Activated T-cell treated with anti-CD3 and anti-CD28 coated beads, Interleukin-2, amount 50 U/mL, for 72 hours (primary cell): ENCODE measurements at regions not wholly inside any gene's neighbourhood (a gene's known extent, or its start where the extent isn't known, plus 50 kb on each side); places are given as distances from the start of the nearest gene placed in this dataset.

Experiments used
- ATAC-seq, 2 donors: fragments of 150-1000 bp; cut with Tn5 transposase; replicated peaks in 1 of 2; 2 replicates each; pipeline ENCODE4 v1.10.0; 2021; ENCODE audit warnings: moderate library complexity in 2 of 2, mild to moderate bottlenecking in 1 of 2
- DNase-seq, 2 donors: peaks; one replicate each; pipeline ENCODE4 v3.0.0; 2021 to 2022; ENCODE audit warnings: mixed read lengths in 1 of 2
- H3K27ac Mint-ChIP-seq: one replicate; pipeline ENCODE4 v1.8.0; 2022; ENCODE audit warnings: mild to moderate bottlenecking, moderate library complexity, mixed read lengths
- H3K27me3 Mint-ChIP-seq: one replicate; pipeline ENCODE4 v1.8.0; 2022; ENCODE audit warnings: low read depth, mixed read lengths
- H3K36me3 Mint-ChIP-seq, 2 donors: one replicate each; pipeline ENCODE4 v1.8.0; 2022; ENCODE audit warnings: mixed read lengths in 2 of 2, mild to moderate bottlenecking in 1 of 2; ENCODE audit not compliant: insufficient read depth in 2 of 2
- H3K4me1 Mint-ChIP-seq: one replicate; pipeline ENCODE4 v1.8.0; 2022; ENCODE audit warnings: low read depth, mixed read lengths
- H3K4me3 Mint-ChIP-seq, 2 donors: one replicate each; pipeline ENCODE4 v1.8.0; 2022; ENCODE audit warnings: mild to moderate bottlenecking in 2 of 2, mixed read lengths in 2 of 2, moderate library complexity in 2 of 2
- H3K9me3 Mint-ChIP-seq, 2 donors: one replicate each; pipeline ENCODE4 v1.8.0; 2022; ENCODE audit warnings: mixed read lengths in 2 of 2

DNA sequence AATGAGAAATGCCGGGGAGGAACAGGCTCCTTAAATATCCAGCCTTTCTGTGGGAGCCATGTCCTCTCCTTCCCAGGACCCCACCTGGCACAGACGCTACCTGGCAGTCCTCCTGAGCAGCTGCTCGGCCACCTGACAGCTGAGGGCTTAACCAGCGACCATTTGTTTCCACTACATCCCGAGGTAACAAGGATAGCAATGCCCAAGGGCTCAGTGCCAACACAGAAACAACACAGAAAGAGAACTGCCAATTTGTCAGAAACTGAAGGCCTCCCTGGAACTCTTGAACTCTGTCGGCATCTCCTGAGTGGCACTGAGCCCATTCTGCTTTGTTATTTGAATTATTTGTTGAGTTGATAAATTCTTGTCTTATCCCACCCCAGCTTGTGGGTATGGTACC, 122.2 kb upstream of the ARHGAP28 start:
- no peak for DNase-seq
- no peaks in the 10 kb centered on the region for H3K27me3 Mint-ChIP-seq
- H3K36me3 Mint-ChIP-seq, result peaks cover 0 to 1% of the 10 kb centered on the region in 2 donors
- no peaks in the 10 kb centered on the region for H3K4me1 Mint-ChIP-seq
- no peak overlapping the region for H3K4me3 Mint-ChIP-seq
- H3K9me3 Mint-ChIP-seq, result peaks cover 2 to 4% of the 10 kb centered on the region in 2 donors
- no peak overlapping the region for H3K27ac Mint-ChIP-seq
- ATAC-seq, result no peak

DNA sequence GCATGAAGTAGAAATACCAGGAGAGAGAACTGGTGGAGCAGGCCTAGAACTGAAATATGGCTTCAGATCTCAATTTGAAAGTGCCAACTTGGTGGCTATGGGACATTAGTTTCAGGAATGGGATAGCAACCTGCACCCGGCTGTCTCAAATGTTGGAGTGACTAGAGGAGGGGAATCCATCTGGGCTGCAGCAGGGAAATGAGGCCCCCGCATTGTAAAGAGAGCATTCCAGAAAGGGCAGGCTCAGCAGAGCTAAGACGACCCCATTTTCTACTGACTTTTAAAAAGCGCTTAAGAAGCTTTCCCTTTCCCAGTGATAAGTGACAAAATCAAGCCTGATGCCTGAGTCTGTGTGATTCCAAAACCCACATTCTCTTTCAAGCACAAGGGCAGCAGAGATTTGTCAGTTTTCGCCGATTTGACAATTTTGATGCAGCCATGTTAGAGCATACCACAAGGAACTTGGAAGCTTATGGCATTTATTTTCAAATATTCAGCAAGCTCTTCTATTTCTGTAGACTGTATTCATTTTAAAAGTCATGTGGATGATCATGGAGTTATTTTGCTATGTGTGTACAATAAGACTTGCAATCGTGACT, 119.8 kb upstream of the ARHGAP28 start:
- H3K4me3 Mint-ChIP-seq, result no peak overlapping the region

DNA sequence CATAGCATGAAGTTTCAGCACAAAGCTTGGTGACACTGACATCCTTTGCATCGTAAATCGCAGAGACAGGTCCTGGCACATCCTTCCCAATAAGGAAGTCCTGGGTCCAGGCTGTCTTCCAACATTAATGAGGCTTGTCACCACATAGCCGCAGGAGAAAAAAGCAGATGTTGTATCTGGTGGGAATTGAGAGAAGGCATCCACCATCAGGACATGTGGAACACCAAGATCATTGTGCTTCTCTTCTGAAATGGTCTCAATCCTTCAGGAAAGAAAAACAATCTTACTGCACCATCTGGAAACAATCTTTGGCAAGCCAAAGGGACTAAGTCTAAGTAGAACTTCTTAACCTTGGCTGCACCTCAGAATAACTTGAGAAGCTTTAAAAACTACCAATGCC, 119.0 kb upstream of the ARHGAP28 start:
- Mint-ChIP-seq H3K27me3 (no peaks in the 10 kb centered on the region), H3K36me3 (peaks cover 0 to 3% of the 10 kb centered on the region in 2 donors), H3K4me1 (no peaks in the 10 kb centered on the region), H3K4me3 (no peak overlapping the region), H3K9me3 (peaks cover 4 to 8% of the 10 kb centered on the region in 2 donors), H3K27ac (no peak overlapping the region)
- DNase-seq (no peak), ATAC-seq (no peak)

More for the DNA sequence above, 119.8 kb upstream of the ARHGAP28 start:
- Mint-ChIP-seq H3K27me3 (no peaks in the 10 kb centered on the region), H3K27ac (no peak overlapping the region), H3K36me3 (peaks cover 0 to 1% of the 10 kb centered on the region in 2 donors), H3K4me1 (no peaks in the 10 kb centered on the region), H3K9me3 (peaks cover 4 to 8% of the 10 kb centered on the region in 2 donors)
- no peak for ATAC-seq
- no peak for DNase-seq

DNA sequence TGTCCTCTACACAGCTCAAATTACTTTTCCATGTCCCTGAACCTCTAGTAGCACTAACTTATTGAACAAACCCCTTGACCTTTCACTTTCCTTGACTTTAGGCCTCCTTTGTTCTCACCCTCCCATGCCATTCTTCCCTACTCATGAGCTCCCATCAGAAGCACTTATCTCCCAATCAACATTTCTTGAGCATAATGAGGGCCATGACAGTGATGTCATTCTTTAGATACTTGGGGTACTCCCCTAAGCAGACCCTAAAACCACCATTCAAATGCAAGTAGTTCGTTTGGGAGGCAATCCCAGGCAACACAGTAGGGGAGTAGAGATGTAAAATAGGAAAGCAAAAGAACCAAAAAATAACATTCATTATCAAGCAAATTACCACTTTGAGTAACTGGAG, 115.9 kb upstream of the ARHGAP28 start:
- H3K27ac Mint-ChIP-seq, result no peak overlapping the region
- no peak overlapping the region for H3K4me3 Mint-ChIP-seq
- H3K4me1 Mint-ChIP-seq, result no peaks in the 10 kb centered on the region
- ATAC-seq, result no peak
- peaks cover 0 to 3% of the 10 kb centered on the region in 2 donors for H3K36me3 Mint-ChIP-seq
- no peaks in the 10 kb centered on the region for H3K27me3 Mint-ChIP-seq
- DNase-seq, result no peak
- peaks cover 7 to 11% of the 10 kb centered on the region in 2 donors for H3K9me3 Mint-ChIP-seq

DNA sequence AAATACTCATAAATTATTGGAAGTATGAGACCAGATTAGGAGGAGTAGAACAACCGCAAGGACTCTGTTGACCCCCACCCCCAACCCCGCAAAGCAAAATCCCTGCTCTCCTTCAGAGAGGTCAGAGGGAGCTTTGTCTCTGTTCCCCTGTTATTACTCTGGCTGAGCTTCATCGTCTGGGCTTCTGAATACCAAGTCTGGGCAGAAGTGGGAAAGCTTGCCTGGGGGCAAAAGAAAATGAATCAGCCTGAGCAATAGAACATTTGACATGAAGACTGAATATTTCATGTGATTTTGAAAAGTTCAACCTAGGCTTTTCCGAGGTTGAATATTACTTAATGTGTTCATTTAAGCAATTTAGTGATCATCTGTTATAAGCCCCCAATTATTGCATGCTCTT, 114.6 kb upstream of the ARHGAP28 start:
- H3K9me3 Mint-ChIP-seq, result peaks cover 7 to 15% of the 10 kb centered on the region in 2 donors

DNA sequence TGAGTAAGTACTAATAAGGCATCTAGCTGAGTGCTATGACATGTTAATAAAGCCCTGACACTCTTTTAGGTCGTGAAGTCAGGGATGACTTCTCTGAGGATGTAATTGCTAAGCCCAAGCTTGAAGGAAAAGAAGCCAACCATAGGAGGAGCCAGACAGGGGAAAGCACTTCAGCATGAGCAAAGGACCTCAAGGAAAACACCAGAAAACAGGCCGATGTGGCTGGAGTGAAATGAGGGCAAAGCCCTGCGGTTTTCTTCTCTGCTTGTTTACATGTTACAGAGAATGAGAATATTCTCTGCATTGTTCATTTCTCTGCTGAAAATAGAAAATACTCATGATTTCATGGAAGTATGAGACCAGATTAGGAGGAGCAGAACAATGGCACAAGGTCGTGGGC, 112.5 kb upstream of the ARHGAP28 start:
- no peak overlapping the region for H3K4me3 Mint-ChIP-seq
- H3K9me3 Mint-ChIP-seq, result peaks cover 7 to 14% of the 10 kb centered on the region in 2 donors
- DNase-seq, result no peak
- ATAC-seq, result no peak
- no peak overlapping the region for H3K27ac Mint-ChIP-seq
- peaks cover 0 to 3% of the 10 kb centered on the region in 2 donors for H3K36me3 Mint-ChIP-seq
- no peaks in the 10 kb centered on the region for H3K4me1 Mint-ChIP-seq
- H3K27me3 Mint-ChIP-seq, result no peaks in the 10 kb centered on the region

More for the DNA sequence above, 114.6 kb upstream of the ARHGAP28 start:
- Mint-ChIP-seq H3K27me3 (no peaks in the 10 kb centered on the region), H3K27ac (no peak overlapping the region), H3K4me3 (no peak overlapping the region), H3K4me1 (no peaks in the 10 kb centered on the region), H3K36me3 (peaks cover 0 to 4% of the 10 kb centered on the region in 2 donors)
- no peak for ATAC-seq
- DNase-seq, result no peak

DNA sequence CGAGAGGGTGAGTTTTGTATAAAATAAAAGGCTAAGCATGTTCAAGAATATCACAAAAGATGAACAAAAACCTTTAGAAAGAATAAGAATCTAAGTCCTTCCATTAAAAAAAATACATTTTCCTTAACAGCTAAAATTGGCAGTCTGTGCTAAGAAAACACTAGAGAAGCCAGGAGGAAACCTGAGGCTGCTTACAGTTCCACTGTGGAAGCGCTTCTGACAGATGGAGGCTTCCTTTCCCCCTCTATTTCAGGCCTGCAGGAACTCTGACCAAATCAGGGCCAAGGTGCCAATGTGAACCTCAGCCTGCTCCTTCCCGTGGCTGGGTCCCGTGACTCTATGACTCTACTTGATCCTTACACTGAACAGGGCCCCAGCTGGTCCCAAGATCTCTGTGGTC, 108.1 kb upstream of the ARHGAP28 start:
- no peak for DNase-seq
- Mint-ChIP-seq H3K36me3 (peaks cover 0 to 2% of the 10 kb centered on the region in 2 donors), H3K4me3 (no peak overlapping the region), H3K9me3 (peaks cover 2 to 8% of the 10 kb centered on the region in 2 donors), H3K4me1 (no peaks in the 10 kb centered on the region), H3K27me3 (no peaks in the 10 kb centered on the region), H3K27ac (no peak overlapping the region)
- no peak for ATAC-seq

DNA sequence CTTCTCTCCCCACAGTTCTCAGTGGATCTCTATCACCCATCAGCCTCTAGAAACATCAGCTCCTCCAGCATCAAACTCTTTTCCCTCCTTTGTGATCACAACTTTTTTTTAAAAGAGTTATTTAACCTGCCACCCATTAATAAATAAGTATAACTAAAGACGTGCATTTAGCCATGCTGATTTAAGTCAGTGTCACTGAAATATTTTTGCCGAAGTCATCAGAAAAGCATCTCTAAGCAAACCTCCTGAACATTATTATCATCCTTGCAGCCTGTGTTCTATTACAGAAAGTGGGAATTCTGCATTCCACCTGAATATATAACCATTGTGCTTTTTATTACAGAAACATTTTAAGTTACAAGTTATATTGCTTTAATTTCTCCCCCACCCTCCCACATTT, 106.2 kb upstream of the ARHGAP28 start:
- H3K4me3 Mint-ChIP-seq, result no peak overlapping the region
- H3K27me3 Mint-ChIP-seq, result no peaks in the 10 kb centered on the region
- H3K27ac Mint-ChIP-seq, result no peak overlapping the region
- H3K9me3 Mint-ChIP-seq, result peaks cover 2 to 6% of the 10 kb centered on the region in 2 donors
- DNase-seq, result no peak
- H3K4me1 Mint-ChIP-seq, result no peaks in the 10 kb centered on the region
- peaks cover 0 to 2% of the 10 kb centered on the region in 2 donors for H3K36me3 Mint-ChIP-seq
- no peak for ATAC-seq

DNA sequence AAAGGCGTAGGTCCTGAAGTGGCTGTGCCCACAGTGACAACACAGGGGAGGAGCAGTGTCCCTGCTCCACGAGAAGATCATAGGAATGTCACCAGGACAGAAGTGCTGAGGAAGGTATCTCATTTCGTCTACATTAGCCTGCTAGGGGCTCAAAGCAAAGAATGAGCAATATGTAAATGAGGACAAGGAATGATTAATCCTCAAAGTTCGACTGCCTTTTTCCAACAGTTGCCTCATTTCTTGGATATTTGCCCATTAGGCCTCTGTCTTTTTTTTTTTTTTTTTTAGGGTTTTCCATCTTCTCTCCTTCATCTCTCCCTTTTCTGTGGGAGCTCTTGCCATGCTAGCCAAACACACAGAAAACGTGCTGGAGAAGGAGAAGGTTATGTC, 105.2 kb upstream of the ARHGAP28 start:
- H3K27ac Mint-ChIP-seq, result no peak overlapping the region
- H3K4me3 Mint-ChIP-seq, result no peak overlapping the region
- DNase-seq (no peak), ATAC-seq (no peak)
- no peaks in the 10 kb centered on the region for H3K36me3 Mint-ChIP-seq
- H3K4me1 Mint-ChIP-seq, result no peaks in the 10 kb centered on the region
- no peaks in the 10 kb centered on the region for H3K27me3 Mint-ChIP-seq
- H3K9me3 Mint-ChIP-seq, result peaks cover 1 to 2% of the 10 kb centered on the region in 2 donors

DNA sequence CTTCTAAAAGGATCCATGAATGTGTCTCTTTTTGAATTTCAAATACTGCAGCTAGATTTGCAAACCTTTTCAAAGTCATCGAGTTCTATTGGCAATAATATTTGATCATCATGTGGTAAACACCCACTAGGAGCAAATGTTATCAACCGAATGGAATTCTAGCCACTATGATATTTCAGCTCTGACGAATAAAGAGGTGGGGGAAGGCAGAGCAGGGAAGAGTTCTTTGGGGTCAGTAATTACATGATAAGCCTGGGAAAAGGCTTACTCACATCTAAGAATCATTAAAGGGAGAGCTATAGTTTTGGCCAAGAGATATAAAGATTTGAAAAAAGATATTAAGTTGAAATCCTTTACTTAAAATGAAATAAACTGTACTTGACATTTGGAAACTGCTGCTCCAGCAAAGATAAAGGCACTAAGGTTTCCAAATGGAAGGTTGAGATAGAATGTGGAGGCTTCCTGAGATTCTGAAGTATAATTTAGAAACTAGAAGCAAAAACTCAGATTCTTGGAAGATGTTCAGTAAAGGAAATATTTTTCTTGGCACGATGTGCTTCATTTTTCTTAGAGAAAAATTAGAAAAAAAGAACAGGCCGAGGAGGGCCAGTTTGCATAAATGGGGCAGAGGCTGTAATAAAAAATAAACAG, 104.7 kb upstream of the ARHGAP28 start:
- ATAC-seq, result no peak
- H3K27me3 Mint-ChIP-seq, result no peaks in the 10 kb centered on the region
- H3K36me3 Mint-ChIP-seq, result no peaks in the 10 kb centered on the region
- DNase-seq, result no peak
- H3K27ac Mint-ChIP-seq, result no peak overlapping the region
- peaks cover 0 to 1% of the 10 kb centered on the region in 2 donors for H3K9me3 Mint-ChIP-seq
- no peak overlapping the region for H3K4me3 Mint-ChIP-seq
- no peaks in the 10 kb centered on the region for H3K4me1 Mint-ChIP-seq

DNA sequence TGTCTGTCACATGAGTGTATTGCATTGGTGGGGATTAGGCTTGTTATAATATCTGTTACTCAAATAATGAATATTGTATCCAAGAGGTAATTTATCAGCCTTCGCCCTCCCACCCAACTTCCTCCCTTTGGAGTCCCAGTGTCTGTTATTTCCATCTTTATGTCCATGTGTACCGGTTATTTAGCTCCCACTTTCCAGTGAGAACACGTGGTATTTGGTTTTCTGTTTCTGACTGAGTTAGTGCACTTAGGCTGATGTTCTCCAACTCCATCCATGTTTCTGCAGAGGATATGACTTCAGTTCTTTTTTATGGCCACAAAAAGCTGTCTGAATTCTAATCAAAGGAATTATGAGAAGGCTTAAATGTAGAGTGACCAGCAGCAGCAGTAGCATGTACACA, 104.0 kb upstream of the ARHGAP28 start:
- ATAC-seq, result no peak

DNA sequence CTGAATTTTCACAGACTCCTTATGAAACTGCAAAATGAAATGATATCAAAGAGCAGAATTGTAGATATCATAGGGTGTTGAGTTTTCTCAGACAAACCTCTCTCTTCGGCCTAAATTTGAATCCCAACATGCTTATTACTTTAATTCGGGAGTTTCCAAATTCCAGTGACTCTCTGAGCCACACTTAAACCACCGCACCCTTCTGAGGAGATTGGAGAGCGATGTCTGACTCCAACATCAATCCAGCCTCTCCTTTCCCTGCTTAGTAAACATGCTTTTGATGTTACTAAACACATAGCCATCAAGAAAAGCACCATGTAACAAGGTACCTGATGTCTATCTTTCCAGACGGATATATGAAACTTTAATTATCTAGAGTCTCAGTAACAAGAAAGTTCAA, 103.1 kb upstream of the ARHGAP28 start:
- Mint-ChIP-seq H3K4me1 (no peaks in the 10 kb centered on the region), H3K9me3 (peaks cover 0 to 1% of the 10 kb centered on the region in 2 donors), H3K36me3 (no peaks in the 10 kb centered on the region), H3K4me3 (no peak overlapping the region), H3K27me3 (no peaks in the 10 kb centered on the region), H3K27ac (no peak overlapping the region)
- no peak for DNase-seq
- no peak for ATAC-seq

More for the DNA sequence above, 104.0 kb upstream of the ARHGAP28 start:
- Mint-ChIP-seq H3K27me3 (no peaks in the 10 kb centered on the region), H3K4me1 (no peaks in the 10 kb centered on the region), H3K36me3 (no peaks in the 10 kb centered on the region), H3K27ac (no peak overlapping the region), H3K9me3 (peaks cover 0 to 1% of the 10 kb centered on the region in 2 donors), H3K4me3 (no peak overlapping the region)
- no peak for DNase-seq

DNA sequence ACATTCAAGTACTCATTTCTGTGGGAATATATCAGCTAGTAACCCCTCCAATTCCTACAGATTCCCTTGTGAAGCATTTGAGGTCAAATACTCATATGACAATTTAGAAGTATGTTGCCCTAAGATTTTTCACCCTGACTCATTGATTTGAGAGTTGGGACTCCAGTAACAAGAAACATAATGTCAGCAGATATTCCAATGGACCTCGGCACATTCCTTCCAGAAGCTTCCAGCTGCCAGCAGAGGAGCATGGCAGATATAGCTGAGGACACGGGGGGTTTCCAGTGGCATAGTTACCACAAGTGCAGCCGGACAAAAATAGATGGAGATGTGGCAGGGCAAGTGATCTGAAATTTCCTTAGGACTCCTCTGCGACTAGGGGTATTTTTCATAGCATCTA, 101.9 kb upstream of the ARHGAP28 start:
- Mint-ChIP-seq H3K27me3 (no peaks in the 10 kb centered on the region), H3K4me3 (no peak overlapping the region), H3K27ac (no peak overlapping the region), H3K36me3 (no peaks in the 10 kb centered on the region), H3K4me1 (no peaks in the 10 kb centered on the region), H3K9me3 (peaks cover 1 to 2% of the 10 kb centered on the region in 2 donors)
- ATAC-seq, result no peak
- no peak for DNase-seq

DNA sequence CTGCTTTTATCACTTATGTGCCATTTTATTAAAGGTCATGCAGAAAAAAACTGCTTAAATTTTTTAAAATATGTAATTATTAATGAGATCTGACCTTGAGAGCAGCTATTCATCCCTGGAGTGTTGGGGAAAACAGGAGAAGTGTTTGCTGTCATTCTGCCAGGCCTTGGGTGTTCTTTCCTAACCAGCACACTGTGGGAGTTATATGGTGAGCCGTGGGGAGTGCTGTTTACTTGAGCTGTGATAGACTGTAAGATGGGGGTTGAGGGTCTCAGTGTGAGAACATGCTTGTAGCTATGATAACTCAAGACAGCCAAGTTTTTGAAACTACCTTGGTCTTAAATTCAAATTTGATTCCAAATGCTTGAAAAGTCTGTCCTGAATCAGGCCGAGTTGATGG, 101.3 kb upstream of the ARHGAP28 start:
- H3K9me3 Mint-ChIP-seq, result peaks cover 1 to 2% of the 10 kb centered on the region in 2 donors
- H3K4me3 Mint-ChIP-seq, result no peak overlapping the region
- H3K4me1 Mint-ChIP-seq, result no peaks in the 10 kb centered on the region
- no peaks in the 10 kb centered on the region for H3K36me3 Mint-ChIP-seq
- ATAC-seq (no peak), DNase-seq (no peak)
- no peak overlapping the region for H3K27ac Mint-ChIP-seq
- no peaks in the 10 kb centered on the region for H3K27me3 Mint-ChIP-seq
